Keratinocyte (primary cell): ENCODE measurements at regions not wholly inside any gene's neighbourhood (a gene's known extent, or its start where the extent isn't known, plus 50 kb on each side); places are given as distances from the start of the nearest gene placed in this dataset.

ENCODE experiments used
- DNase-seq: peaks from one replicate; pipeline ENCODE4 v3.0.0-alpha.2; 2011; ENCODE audit warnings: low read depth, missing footprints, low spot score
- FAIRE-seq: peaks from 2 replicates; lab custom pipeline; 2011; peaks lifted over from hg19 to GRCh38; lab: Jason Lieb, UNC
- H2AFZ ChIP-seq: 2 replicates; pipeline ENCODE4 v1.6.0; 2012; ENCODE audit warnings: low read length, control low read depth, inconsistent platforms; ENCODE audit not compliant: control insufficient read depth
- H3K27ac ChIP-seq: 2 replicates; pipeline ENCODE4 v1.5.1; 2011; ENCODE audit warnings: low read length; ENCODE audit not compliant: control insufficient read depth, insufficient read depth
- H3K27me3 ChIP-seq: 3 replicates; pipeline ENCODE4 v1.6.0; 2011; ENCODE audit warnings: low read length; ENCODE audit not compliant: control insufficient read depth, insufficient read depth; ENCODE audit errors: extremely low read depth
- H3K36me3 ChIP-seq, 2 experiments: 2 replicates in 1 of 2; 3 replicates in 1 of 2; pipeline ENCODE4 v1.5.1; 2011; ENCODE audit warnings: low read length in 2 of 2, mild to moderate bottlenecking in 1 of 2; ENCODE audit not compliant: control insufficient read depth in 2 of 2, insufficient read depth in 2 of 2; ENCODE audit errors: extremely low read depth in 1 of 2
- H3K4me1 ChIP-seq: 3 replicates; pipeline ENCODE4 v1.5.1; 2011; ENCODE audit warnings: low read length; ENCODE audit not compliant: control insufficient read depth, insufficient read depth; ENCODE audit errors: extremely low read depth
- H3K4me2 ChIP-seq: 3 replicates; pipeline ENCODE4 v1.6.0; 2011; ENCODE audit warnings: low read depth, low read length; ENCODE audit not compliant: control insufficient read depth, insufficient read depth; ENCODE audit errors: extremely low read depth
- H3K4me3 ChIP-seq, 3 experiments: fragments of 200-600 bp in 1 of 3; sonication (generic) in 1 of 3; 2 replicates in 2 of 3; 3 replicates in 1 of 3; pipeline ENCODE4 v1.5.1; 2011 to 2016; ENCODE audit warnings: low read length in 3 of 3, mild to moderate bottlenecking in 3 of 3, control low read depth in 2 of 3, inconsistent platforms in 1 of 3, low read depth in 1 of 3, mixed read lengths in 1 of 3, mixed run types in 1 of 3, moderate library complexity in 1 of 3; ENCODE audit not compliant: control insufficient read depth in 2 of 3, insufficient read depth in 2 of 3; ENCODE audit errors: extremely low read depth in 1 of 3
- H3K79me2 ChIP-seq: 2 replicates; pipeline ENCODE4 v1.6.0; 2012; ENCODE audit warnings: low read length; ENCODE audit not compliant: control insufficient read depth, insufficient read depth
- H3K9ac ChIP-seq: 3 replicates; pipeline ENCODE4 v1.6.0; 2011; ENCODE audit warnings: low read length; ENCODE audit not compliant: control insufficient read depth, insufficient read depth; ENCODE audit errors: extremely low read depth
- H3K9me1 ChIP-seq: 3 replicates; pipeline ENCODE4 v1.6.0; 2011; ENCODE audit warnings: low read length; ENCODE audit not compliant: control insufficient read depth, insufficient read depth; ENCODE audit errors: extremely low read depth
- H3K9me3 ChIP-seq: 2 replicates; pipeline ENCODE4 v1.5.1; 2012; ENCODE audit warnings: low read depth, low read length; ENCODE audit not compliant: control insufficient read depth
- H4K20me1 ChIP-seq: 3 replicates; pipeline ENCODE4 v1.6.0; 2011; ENCODE audit warnings: low read length; ENCODE audit not compliant: control insufficient read depth, insufficient read depth; ENCODE audit errors: extremely low read depth
- CTCF ChIP-seq, 3 experiments: IDR thresholded peaks in 1 of 3; conservative IDR thresholded peaks in 1 of 3; optimal IDR thresholded peaks in 1 of 3; 2 replicates in 2 of 3; 3 replicates in 1 of 3; pipeline versions ENCODE3 to v1.5.1; 2011; ENCODE audit warnings: low read length in 3 of 3, mild to moderate bottlenecking in 3 of 3, moderate library complexity in 2 of 3, control low read depth in 1 of 3, inconsistent platforms in 1 of 3; ENCODE audit not compliant: insufficient read depth in 2 of 3; ENCODE audit errors: extremely low read depth in 1 of 3
- EZH2 ChIP-seq: IDR thresholded peaks from one replicate; pipeline ENCODE4 v1.6.1; 2012; ENCODE audit warnings: inconsistent platforms, mild to moderate bottlenecking, low read length, moderate library complexity
- dilution Hi-C: fragments of 300-500 bp; cut with MboI; formaldehyde crosslinking; loops from one replicate; pipeline ENCODE4 v1.7.0; 2020; ENCODE audit warnings: low sequenced_read_pairs; ENCODE audit not compliant: extremely low pct_ligation_motif_present

GRCh38 chr4:182014164-182014563, 229.0 kb upstream of the TENM3 start:
- TF ChIP-seq CTCF (optimal IDR thresholded peaks at IDR 0.05 in 1 of 3, IDR thresholded peaks at IDR 0.05 in 1 of 3, conservative IDR thresholded peaks at IDR 0.05 in 1 of 3; ENCODE audit: extremely low read depth in 1 of 3, insufficient read depth in 2 of 3, low read length in 3 of 3), result no peak
- TF ChIP-seq EZH2, result no peak
- no peaks in the 10 kb centered on the region for H3K27me3 ChIP-seq
- dilution Hi-C loops, result no loop called here
- no peaks in the 10 kb centered on the region for H3K9me1 ChIP-seq
- H4K20me1 ChIP-seq, result no peaks in the 10 kb centered on the region
- no peak overlapping the region for H3K27ac ChIP-seq
- H3K9me3 ChIP-seq, result no peaks in the 10 kb centered on the region
- no peak overlapping the region for H2AFZ ChIP-seq
- no peak overlapping the region for H3K4me3 ChIP-seq
- no peaks in the 10 kb centered on the region for H3K79me2 ChIP-seq
- no peaks in the 10 kb centered on the region for H3K4me1 ChIP-seq
- no peak for FAIRE-seq
- H3K4me2 ChIP-seq, result no peak overlapping the region
- H3K9ac ChIP-seq, result no peak overlapping the region
- H3K36me3 ChIP-seq, result no peaks in the 10 kb centered on the region
- no peak for DNase-seq

- H3K9me1 ChIP-seq, result no peaks in the 10 kb centered on the region
- H3K27ac ChIP-seq, result no peak overlapping the region
- H4K20me1 ChIP-seq, result no peaks in the 10 kb centered on the region
- FAIRE-seq (no peak), DNase-seq (no peak)
- H3K4me1 ChIP-seq, result no peaks in the 10 kb centered on the region
- H3K4me2 ChIP-seq, result no peak overlapping the region
- H3K36me3 ChIP-seq, result no peaks in the 10 kb centered on the region
- TF ChIP-seq EZH2 (no peak), CTCF (optimal IDR thresholded peaks at IDR 0.05 in 1 of 3, IDR thresholded peaks at IDR 0.05 in 1 of 3, conservative IDR thresholded peaks at IDR 0.05 in 1 of 3; ENCODE audit: extremely low read depth in 1 of 3, insufficient read depth in 2 of 3, low read length in 3 of 3) (no peak)
- no peak overlapping the region for H3K9ac ChIP-seq
- dilution Hi-C loops, result no loop called here
- H3K4me3 ChIP-seq, result no peak overlapping the region
- H3K9me3 ChIP-seq, result no peaks in the 10 kb centered on the region
- no peaks in the 10 kb centered on the region for H3K79me2 ChIP-seq
- H2AFZ ChIP-seq, result no peak overlapping the region
- H3K27me3 ChIP-seq, result no peaks in the 10 kb centered on the region
Measured at GRCh38 chr4:182015014-182015413, 228.2 kb upstream of the TENM3 start.
